ENCODE measurements at regions not wholly inside any gene's neighbourhood (a gene's known extent, or its start where the extent isn't known, plus 50 kb on each side); places are given as distances from the start of the nearest gene placed in this dataset.

GRCh38 chr3:118548434-118548833 is 486.2 kb downstream of the IGSF11 start:
- Histone ChIP-seq H3K27ac (no peak overlapping the region), H3K36me3 (no peaks in the 10 kb centered on the region), H3K4me1 (replicated peaks) (no peaks in the 10 kb centered on the region), H3K9me3 (peaks cover 4% of the 10 kb centered on the region), H3K27me3 (replicated peaks; ENCODE audit: insufficient read depth) (no peaks in the 10 kb centered on the region), H3K4me3 (no peak overlapping the region)
- TF ChIP-seq POLR2A (IDR thresholded peaks at IDR 0.05) (no peak), CTCF (IDR thresholded peaks at IDR 0.05) (no peak), POLR2AphosphoS5 (IDR thresholded peaks at IDR 0.05) (no peak)
- no peak for DNase-seq (ENCODE audit: low spot score)
- WGBS = 94% methylated on average over 4 of the region's 4 CpGs
- intact Hi-C loops (cut with DNase I) = no loop called here

- H3K27me3 ChIP-seq (replicated peaks; ENCODE audit: insufficient read depth) = no peaks in the 10 kb centered on the region
- no peak overlapping the region for H3K4me3 ChIP-seq
- peaks cover 4% of the 10 kb centered on the region for H3K9me3 ChIP-seq
- no peak for DNase-seq (ENCODE audit: low spot score)
- no peaks in the 10 kb centered on the region for H3K4me1 ChIP-seq (replicated peaks)
- H3K36me3 ChIP-seq = no peaks in the 10 kb centered on the region
- 66% methylated on average over 2 of the region's 2 CpGs for WGBS
- intact Hi-C loops (cut with DNase I) = no loop called here
- TF ChIP-seq CTCF (IDR thresholded peaks at IDR 0.05) (no peak), POLR2AphosphoS5 (IDR thresholded peaks at IDR 0.05) (no peak), POLR2A (IDR thresholded peaks at IDR 0.05) (no peak)
- no peak overlapping the region for H3K27ac ChIP-seq
Observed at GRCh38 chr3:118550122-118550521, 484.5 kb downstream of the IGSF11 start.

GRCh38 chr3:118550556-118550955 is 484.1 kb downstream of the IGSF11 start:
- Histone ChIP-seq H3K36me3 (no peaks in the 10 kb centered on the region), H3K4me1 (replicated peaks) (no peaks in the 10 kb centered on the region), H3K27ac (no peak overlapping the region), H3K9me3 (peaks cover 4% of the 10 kb centered on the region), H3K27me3 (replicated peaks; ENCODE audit: insufficient read depth) (no peaks in the 10 kb centered on the region), H3K4me3 (no peak overlapping the region)
- no peak for DNase-seq (ENCODE audit: low spot score)
- intact Hi-C loops (cut with DNase I) = no loop called here
- no peak for TF ChIP-seq POLR2AphosphoS5 (IDR thresholded peaks at IDR 0.05)
- no peak for TF ChIP-seq POLR2A (IDR thresholded peaks at IDR 0.05)
- no peak for TF ChIP-seq CTCF (IDR thresholded peaks at IDR 0.05)

- H3K27me3 ChIP-seq (replicated peaks; ENCODE audit: insufficient read depth) = no peaks in the 10 kb centered on the region
- 90% methylated on average over 5 of the region's 5 CpGs for WGBS
- intact Hi-C loops (cut with DNase I) = no loop called here
- H3K36me3 ChIP-seq = no peaks in the 10 kb centered on the region
- no peak for DNase-seq (ENCODE audit: low spot score)
- no peak overlapping the region for H3K4me3 ChIP-seq
- no peak for TF ChIP-seq POLR2AphosphoS5 (IDR thresholded peaks at IDR 0.05)
- TF ChIP-seq CTCF (IDR thresholded peaks at IDR 0.05) = no peak
- TF ChIP-seq POLR2A (IDR thresholded peaks at IDR 0.05) = no peak
- H3K4me1 ChIP-seq (replicated peaks) = no peaks in the 10 kb centered on the region
- H3K27ac ChIP-seq = no peak overlapping the region
- peaks cover 4% of the 10 kb centered on the region for H3K9me3 ChIP-seq
Observed at GRCh38 chr3:118554148-118554838, 480.4 kb downstream of the IGSF11 start.

- Histone ChIP-seq H3K27ac (no peak overlapping the region), H3K36me3 (no peaks in the 10 kb centered on the region), H3K4me3 (no peak overlapping the region), H3K4me1 (replicated peaks) (no peaks in the 10 kb centered on the region), H3K27me3 (replicated peaks; ENCODE audit: insufficient read depth) (no peaks in the 10 kb centered on the region), H3K9me3 (peaks cover 4% of the 10 kb centered on the region)
- DNase-seq (ENCODE audit: low spot score) = no peak
- intact Hi-C loops (cut with DNase I) = no loop called here
- TF ChIP-seq CTCF (IDR thresholded peaks at IDR 0.05) = no peak
- TF ChIP-seq POLR2A (IDR thresholded peaks at IDR 0.05) = no peak
- no peak for TF ChIP-seq POLR2AphosphoS5 (IDR thresholded peaks at IDR 0.05)
Observed at GRCh38 chr3:118556983-118557382, 477.7 kb downstream of the IGSF11 start.

Data from prostate gland (tissue), 2 donors.